ENCODE measurements at regions not wholly inside any gene's neighbourhood (a gene's known extent, or its start where the extent isn't known, plus 50 kb on each side); places are given as distances from the start of the nearest gene placed in this dataset.

DNA sequence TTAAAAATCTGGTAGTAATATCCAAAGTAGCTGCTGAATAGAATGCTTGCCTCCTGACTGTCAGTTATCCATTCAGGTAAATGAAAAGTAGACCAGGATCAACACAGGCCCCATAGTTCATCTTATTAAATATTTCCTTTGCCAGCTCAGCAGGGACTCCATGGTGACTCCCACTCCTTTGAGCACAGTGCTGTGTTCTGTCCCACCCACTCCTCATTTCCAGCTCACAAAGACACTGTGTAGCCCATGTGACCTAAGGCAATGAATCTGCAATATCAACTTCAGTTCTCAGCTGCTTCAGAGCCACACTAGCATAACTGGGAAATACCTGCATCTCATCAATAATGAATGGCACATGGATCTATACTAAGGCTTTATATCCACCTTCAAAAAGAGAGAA lies 189.5 kb upstream of the MANEA start:
- Mint-ChIP-seq H3K9me3 (peaks cover 0 to 6% (median 2%) of the 10 kb centered on the region in 7 donors), H3K4me1 (no peaks in the 10 kb centered on the region), H3K36me3 (no peaks in the 10 kb centered on the region), H3K27me3 (ENCODE audit: low read depth in 3 of 3) (peaks cover 0 to 1% (median 0%) of the 10 kb centered on the region in 3 donors), H3K27ac (no peak overlapping the region), H3K4me3 (no peak overlapping the region)
- H3K9ac ChIP-seq (ENCODE audit: insufficient read depth, low read length, poor library complexity, severe bottlenecking) = no peak overlapping the region
- H3K4me1 ChIP-seq (ENCODE audit: control insufficient read depth in 1 of 2, insufficient read depth in 2 of 2, low read length in 2 of 2) = no peaks in the 10 kb centered on the region
- H3K4me2 ChIP-seq (replicated peaks; ENCODE audit: extremely low read depth, low read length, poor library complexity, severe bottlenecking) = no peak overlapping the region
- no peaks in the 10 kb centered on the region for H3K36me3 ChIP-seq (replicated peaks in 1 of 2; ENCODE audit: control insufficient read depth in 1 of 2, insufficient read depth in 2 of 2, low read length in 2 of 2)
- no peaks in the 10 kb centered on the region for H4K20me1 ChIP-seq (ENCODE audit: insufficient read depth, low read length)
- H3K27ac ChIP-seq (ENCODE audit: low read depth in 1 of 2, low read length in 2 of 2) = no peak overlapping the region
- DNase-seq = no peak
- H3K4me3 ChIP-seq (replicated peaks in 1 of 3; ENCODE audit: low read depth in 2 of 3, low read length in 3 of 3) = no peak overlapping the region
- no peaks in the 10 kb centered on the region for H3K9me3 ChIP-seq (replicated peaks in 1 of 2; ENCODE audit: control insufficient read depth in 1 of 2, insufficient read depth in 1 of 2, low read length in 2 of 2)
- intact Hi-C loops (cut with micrococcal nuclease) = no loop called here
- H3K79me2 ChIP-seq (ENCODE audit: insufficient read depth, low read length) = no peaks in the 10 kb centered on the region
- H3K27me3 ChIP-seq (ENCODE audit: control insufficient read depth in 2 of 2, insufficient read depth in 2 of 2, low read length in 2 of 2) = no peaks in the 10 kb centered on the region
- no peak overlapping the region for H2AFZ ChIP-seq (ENCODE audit: insufficient read depth, low read depth, low read length, poor library complexity, severe bottlenecking)
- TF ChIP-seq, protein P1, sequence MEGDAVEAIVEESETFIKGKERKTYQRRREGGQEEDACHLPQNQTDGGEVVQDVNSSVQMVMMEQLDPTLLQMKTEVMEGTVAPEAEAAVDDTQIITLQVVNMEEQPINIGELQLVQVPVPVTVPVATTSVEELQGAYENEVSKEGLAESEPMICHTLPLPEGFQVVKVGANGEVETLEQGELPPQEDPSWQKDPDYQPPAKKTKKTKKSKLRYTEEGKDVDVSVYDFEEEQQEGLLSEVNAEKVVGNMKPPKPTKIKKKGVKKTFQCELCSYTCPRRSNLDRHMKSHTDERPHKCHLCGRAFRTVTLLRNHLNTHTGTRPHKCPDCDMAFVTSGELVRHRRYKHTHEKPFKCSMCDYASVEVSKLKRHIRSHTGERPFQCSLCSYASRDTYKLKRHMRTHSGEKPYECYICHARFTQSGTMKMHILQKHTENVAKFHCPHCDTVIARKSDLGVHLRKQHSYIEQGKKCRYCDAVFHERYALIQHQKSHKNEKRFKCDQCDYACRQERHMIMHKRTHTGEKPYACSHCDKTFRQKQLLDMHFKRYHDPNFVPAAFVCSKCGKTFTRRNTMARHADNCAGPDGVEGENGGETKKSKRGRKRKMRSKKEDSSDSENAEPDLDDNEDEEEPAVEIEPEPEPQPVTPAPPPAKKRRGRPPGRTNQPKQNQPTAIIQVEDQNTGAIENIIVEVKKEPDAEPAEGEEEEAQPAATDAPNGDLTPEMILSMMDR (IDR thresholded peaks at IDR 0.05) = no peak

DNA sequence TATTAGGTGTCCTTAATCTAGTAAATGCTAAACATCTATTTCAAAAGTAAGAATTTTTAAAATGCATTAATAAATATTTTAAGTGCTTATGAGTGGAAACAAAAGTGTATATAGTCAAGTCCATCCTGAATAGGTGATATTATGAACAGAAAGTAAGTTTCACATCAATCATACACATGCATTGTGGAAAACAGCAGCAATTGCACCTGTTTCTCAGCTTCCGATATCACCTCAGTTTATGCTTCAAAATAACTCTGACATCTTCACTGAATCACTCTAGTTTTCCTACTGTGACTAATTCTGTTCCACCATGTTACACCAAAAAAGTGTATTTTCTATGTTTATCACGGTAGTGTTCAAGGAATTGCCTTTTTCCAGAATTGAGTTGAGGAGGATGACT lies 172.6 kb upstream of the MANEA start:
- TF ChIP-seq, protein P1 (IDR thresholded peaks at IDR 0.05) = no peak
- DNase-seq = no peak
- no CpG with 5 or more reads among the region's 2 CpGs for WGBS (ENCODE audit: insufficient coverage)
- H3K9me3 ChIP-seq (replicated peaks in 1 of 2; ENCODE audit: control insufficient read depth in 1 of 2, insufficient read depth in 1 of 2, low read length in 2 of 2) = no peaks in the 10 kb centered on the region
- H4K20me1 ChIP-seq (ENCODE audit: insufficient read depth, low read length) = no peaks in the 10 kb centered on the region
- Mint-ChIP-seq H3K4me3 (no peak overlapping the region), H3K27ac (no peak overlapping the region), H3K27me3 (ENCODE audit: low read depth in 3 of 3) (no peaks in the 10 kb centered on the region), H3K4me1 (no peaks in the 10 kb centered on the region), H3K36me3 (no peaks in the 10 kb centered on the region), H3K9me3 (peaks cover 0 to 1% (median 0%) of the 10 kb centered on the region in 7 donors)
- H3K27ac ChIP-seq (ENCODE audit: low read depth in 1 of 2, low read length in 2 of 2) = no peak overlapping the region
- H3K36me3 ChIP-seq (replicated peaks in 1 of 2; ENCODE audit: control insufficient read depth in 1 of 2, insufficient read depth in 2 of 2, low read length in 2 of 2) = no peaks in the 10 kb centered on the region
- intact Hi-C loops (cut with micrococcal nuclease) = no loop called here
- no peak overlapping the region for H3K9ac ChIP-seq (ENCODE audit: insufficient read depth, low read length, poor library complexity, severe bottlenecking)
- H3K27me3 ChIP-seq (ENCODE audit: control insufficient read depth in 2 of 2, insufficient read depth in 2 of 2, low read length in 2 of 2) = no peaks in the 10 kb centered on the region
- H2AFZ ChIP-seq (ENCODE audit: insufficient read depth, low read depth, low read length, poor library complexity, severe bottlenecking) = no peak overlapping the region
- H3K4me3 ChIP-seq (replicated peaks in 1 of 3; ENCODE audit: low read depth in 2 of 3, low read length in 3 of 3) = no peak overlapping the region
- H3K79me2 ChIP-seq (ENCODE audit: insufficient read depth, low read length) = no peaks in the 10 kb centered on the region
- H3K4me2 ChIP-seq (replicated peaks; ENCODE audit: extremely low read depth, low read length, poor library complexity, severe bottlenecking) = no peak overlapping the region
- no peaks in the 10 kb centered on the region for H3K4me1 ChIP-seq (ENCODE audit: control insufficient read depth in 1 of 2, insufficient read depth in 2 of 2, low read length in 2 of 2)

All from CD14-positive monocyte (primary cell).